ENCODE measurements at regions not wholly inside any gene's neighbourhood (a gene's known extent, or its start where the extent isn't known, plus 50 kb on each side); places are given as distances from the start of the nearest gene placed in this dataset.

GRCh38 chr5:75922480-75922879 is 160.7 kb upstream of the SV2C start:
- no peak overlapping the region for H3K4me3 ChIP-seq (ENCODE audit: low read depth, low read length)
- H3K27ac ChIP-seq: no peak overlapping the region
- TF ChIP-seq CTCF (IDR thresholded peaks at IDR 0.05; ENCODE audit: low read depth, low read length): no peak
- H3K9me3 ChIP-seq (ENCODE audit: severe bottlenecking): no peaks in the 10 kb centered on the region
- no peaks in the 10 kb centered on the region for H3K27me3 ChIP-seq (ENCODE audit: insufficient read depth, low read depth, severe bottlenecking)
- no peaks in the 10 kb centered on the region for H3K36me3 ChIP-seq
- no peak for DNase-seq

DNA sequence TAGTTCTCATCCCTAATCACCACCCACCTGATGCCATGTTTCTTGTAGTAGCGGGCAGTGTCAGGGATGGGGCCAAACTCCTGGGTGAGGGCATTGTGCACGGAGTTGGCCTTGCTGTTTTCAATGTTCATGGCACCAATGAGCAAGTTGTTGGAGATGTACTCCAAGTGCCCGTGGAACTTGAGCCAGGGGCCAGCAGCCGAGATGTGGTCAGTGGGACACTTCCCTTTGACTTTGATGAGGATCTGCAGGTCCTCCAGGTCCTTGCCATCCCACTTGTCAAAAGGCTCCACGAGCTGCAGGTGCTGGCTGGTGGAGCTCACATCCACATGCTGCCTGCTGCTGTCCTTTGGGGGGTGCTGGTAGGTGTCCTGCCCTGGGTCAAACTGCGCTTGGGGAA is 162.2 kb upstream of the SV2C start:
- H3K9me3 ChIP-seq (ENCODE audit: severe bottlenecking): no peaks in the 10 kb centered on the region
- H3K4me3 ChIP-seq (ENCODE audit: low read depth, low read length): no peak overlapping the region
- H3K27me3 ChIP-seq (ENCODE audit: insufficient read depth, low read depth, severe bottlenecking): no peaks in the 10 kb centered on the region
- no peak for DNase-seq
- no peak overlapping the region for H3K27ac ChIP-seq
- no peaks in the 10 kb centered on the region for H3K36me3 ChIP-seq
- TF ChIP-seq CTCF (IDR thresholded peaks at IDR 0.05; ENCODE audit: low read depth, low read length): no peak

GRCh38 chr5:75916144-75916543 is 167.0 kb upstream of the SV2C start:
- no peak for DNase-seq
- no peak overlapping the region for H3K4me3 ChIP-seq (ENCODE audit: low read depth, low read length)
- no peak overlapping the region for H3K27ac ChIP-seq
- TF ChIP-seq CTCF (IDR thresholded peaks at IDR 0.05; ENCODE audit: low read depth, low read length): no peak
- no peaks in the 10 kb centered on the region for H3K27me3 ChIP-seq (ENCODE audit: insufficient read depth, low read depth, severe bottlenecking)
- no peaks in the 10 kb centered on the region for H3K36me3 ChIP-seq
- H3K9me3 ChIP-seq (ENCODE audit: severe bottlenecking): no peaks in the 10 kb centered on the region

- no peak for TF ChIP-seq CTCF (IDR thresholded peaks at IDR 0.05; ENCODE audit: low read depth, low read length)
- Histone ChIP-seq H3K27ac (no peak overlapping the region), H3K4me3 (ENCODE audit: low read depth, low read length) (no peak overlapping the region), H3K27me3 (ENCODE audit: insufficient read depth, low read depth, severe bottlenecking) (no peaks in the 10 kb centered on the region), H3K9me3 (ENCODE audit: severe bottlenecking) (no peaks in the 10 kb centered on the region), H3K36me3 (no peaks in the 10 kb centered on the region)
- DNase-seq: no peak
Measured at GRCh38 chr5:75909223-75909622, 174.0 kb upstream of the SV2C start.

DNA sequence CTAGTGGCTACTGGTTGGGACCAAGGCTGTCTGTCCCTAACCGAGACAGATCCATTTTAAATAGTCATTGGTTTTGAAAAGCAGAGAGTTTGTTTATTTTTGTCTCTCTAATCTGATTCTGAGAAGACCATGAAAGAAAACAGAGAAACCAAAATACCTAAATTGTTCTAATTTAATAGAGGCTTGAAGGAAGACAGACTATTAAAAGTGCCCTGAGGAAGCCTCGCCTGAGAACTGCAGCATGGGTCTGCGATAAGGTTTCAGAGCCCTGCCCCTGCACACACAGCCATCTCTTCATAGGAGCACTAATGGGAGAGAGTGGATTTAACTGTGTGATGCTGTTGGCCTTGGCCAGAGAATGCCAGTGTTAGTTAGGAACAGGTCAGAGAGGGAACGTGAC is 175.5 kb upstream of the SV2C start:
- Histone ChIP-seq H3K36me3 (no peaks in the 10 kb centered on the region), H3K9me3 (ENCODE audit: severe bottlenecking) (no peaks in the 10 kb centered on the region), H3K27me3 (ENCODE audit: insufficient read depth, low read depth, severe bottlenecking) (no peaks in the 10 kb centered on the region), H3K4me3 (ENCODE audit: low read depth, low read length) (no peak overlapping the region), H3K27ac (no peak overlapping the region)
- no peak for DNase-seq
- TF ChIP-seq CTCF (IDR thresholded peaks at IDR 0.05; ENCODE audit: low read depth, low read length): no peak

DNA sequence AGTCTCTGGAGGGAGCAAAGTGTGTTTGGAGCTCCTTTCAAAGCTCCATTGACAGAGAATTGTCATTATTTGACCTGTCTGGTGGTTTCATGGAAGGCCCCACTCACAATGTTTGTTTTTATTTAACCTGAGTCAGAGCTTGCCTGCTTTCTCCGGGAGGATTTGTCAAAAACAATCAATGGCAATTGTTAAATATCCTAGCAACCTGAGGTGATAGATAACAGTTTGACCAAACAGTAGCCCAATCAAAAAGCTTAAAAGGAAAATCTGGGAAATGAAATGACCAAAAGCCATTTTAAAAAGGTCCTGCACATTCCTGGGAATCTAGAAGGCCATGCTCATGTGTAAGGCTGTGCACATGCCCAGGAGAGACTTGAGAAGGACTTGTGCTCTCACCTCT is 177.2 kb upstream of the POC5 start:
- Histone ChIP-seq H3K36me3 (no peaks in the 10 kb centered on the region), H3K4me3 (ENCODE audit: low read depth, low read length) (no peak overlapping the region), H3K27ac (no peak overlapping the region), H3K27me3 (ENCODE audit: insufficient read depth, low read depth, severe bottlenecking) (no peaks in the 10 kb centered on the region), H3K9me3 (ENCODE audit: severe bottlenecking) (no peaks in the 10 kb centered on the region)
- no peak for TF ChIP-seq CTCF (IDR thresholded peaks at IDR 0.05; ENCODE audit: low read depth, low read length)
- no peak for DNase-seq
